AG20443 (cell line): ENCODE measurements at regions not wholly inside any gene's neighbourhood (a gene's known extent, or its start where the extent isn't known, plus 50 kb on each side); places are given as distances from the start of the nearest gene placed in this dataset.

Experiments
- DNase-seq: peaks from one replicate; pipeline ENCODE4 v3.0.0; 2012; ENCODE audit warnings: low spot score, mixed read lengths

DNA sequence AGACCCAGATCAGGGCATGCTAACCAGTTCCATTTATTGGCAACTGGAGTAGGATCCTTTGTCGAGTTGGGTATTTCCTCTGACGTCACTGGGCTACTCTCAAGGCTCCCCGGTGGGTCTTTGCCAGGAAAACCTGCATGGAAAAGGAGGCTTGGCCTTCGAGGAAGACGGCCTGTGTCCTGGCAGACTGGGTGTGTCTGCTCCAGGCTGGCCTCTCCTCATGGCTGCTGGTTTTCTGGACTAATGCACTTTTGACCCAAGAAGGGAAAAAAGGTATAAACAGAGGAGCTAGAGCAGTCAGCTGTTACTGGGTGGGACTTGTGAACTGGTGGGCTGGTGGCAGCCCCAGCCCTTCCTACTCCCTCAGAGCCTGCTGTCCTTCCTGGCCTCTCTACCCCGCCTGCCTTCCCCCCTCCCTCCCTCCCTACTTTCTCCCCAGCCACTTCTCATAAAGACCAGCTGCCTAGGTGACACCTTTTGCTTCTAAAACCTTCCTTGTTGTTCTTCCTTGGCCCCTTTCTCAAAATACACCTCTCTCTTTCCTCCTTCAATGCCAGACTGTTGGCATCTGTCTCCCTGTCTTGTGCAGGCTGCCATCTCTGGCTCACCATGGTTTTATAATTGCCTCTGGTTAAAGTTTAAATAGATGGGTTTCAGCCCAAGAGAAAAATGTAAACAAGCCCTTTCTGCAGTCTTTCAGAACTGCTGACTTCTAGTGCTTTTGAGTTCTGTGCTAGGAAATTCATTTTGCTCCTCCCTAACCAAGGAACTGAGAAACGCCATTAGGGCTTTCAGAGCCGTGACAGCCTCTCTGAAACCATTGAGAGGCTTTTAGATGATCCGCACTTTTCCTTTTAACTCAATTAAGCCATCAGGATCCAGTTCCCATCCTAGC is 101.8 kb upstream of the MKLN1 start:
- peak; percentile 50 for DNase-seq

DNA sequence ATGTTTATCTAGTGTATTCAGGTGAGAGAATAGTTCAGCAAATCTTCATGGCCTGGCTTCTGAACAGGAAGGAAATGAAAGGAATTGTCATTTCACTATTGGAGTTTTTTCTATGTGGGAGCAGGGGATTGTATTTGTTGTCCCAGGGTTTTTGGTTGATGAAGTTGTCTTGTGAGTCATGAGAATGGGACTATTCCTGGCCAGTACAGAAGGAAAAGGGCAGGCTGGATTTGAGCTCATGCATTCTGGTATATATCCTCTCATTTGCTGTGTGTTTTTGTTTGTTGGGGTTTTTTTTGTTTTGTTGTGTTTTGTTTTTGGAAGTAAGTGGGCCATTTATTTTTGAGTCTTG is 101.2 kb upstream of the MKLN1 start:
- DNase-seq, result no peak

DNA sequence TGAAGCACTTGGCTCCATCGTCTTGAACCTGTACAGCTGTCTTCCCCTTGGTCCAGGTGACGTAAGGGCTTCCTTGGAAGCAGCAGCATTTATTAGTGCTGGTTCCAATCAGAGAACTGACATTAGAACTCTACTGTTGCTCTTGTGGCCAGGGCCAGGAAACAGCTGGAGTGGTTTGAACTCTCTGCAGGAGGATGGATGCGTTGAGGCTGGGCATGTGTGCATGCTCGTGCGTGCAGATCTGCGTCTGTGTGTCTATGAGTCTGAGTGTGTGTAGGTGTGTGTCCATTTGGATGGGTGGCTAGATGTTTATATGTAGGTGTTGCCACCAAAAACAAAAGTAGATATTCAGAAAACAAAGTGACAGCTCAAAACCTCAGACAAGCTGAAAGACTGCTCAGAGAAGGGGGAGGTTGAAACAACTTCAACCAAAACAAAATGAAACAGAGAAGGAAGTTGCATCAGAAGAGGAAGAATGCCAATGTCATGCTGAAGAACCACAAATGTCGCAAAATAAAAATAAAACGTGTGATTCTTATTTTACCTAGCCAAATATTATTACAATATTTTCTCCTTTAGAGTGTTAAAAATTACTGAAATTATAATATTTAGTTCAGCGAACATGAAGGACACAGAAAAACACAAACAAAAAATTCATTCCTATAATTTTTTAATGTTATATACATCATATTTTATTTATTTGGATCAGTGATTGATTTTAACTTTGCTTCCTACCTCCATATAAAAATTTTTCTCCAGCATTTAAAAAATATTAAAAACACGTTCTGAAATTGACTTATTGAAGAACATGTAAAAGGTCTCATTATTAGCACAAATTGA is 96.1 kb upstream of the MKLN1 start:
- DNase-seq, result peak; percentile 45

DNA sequence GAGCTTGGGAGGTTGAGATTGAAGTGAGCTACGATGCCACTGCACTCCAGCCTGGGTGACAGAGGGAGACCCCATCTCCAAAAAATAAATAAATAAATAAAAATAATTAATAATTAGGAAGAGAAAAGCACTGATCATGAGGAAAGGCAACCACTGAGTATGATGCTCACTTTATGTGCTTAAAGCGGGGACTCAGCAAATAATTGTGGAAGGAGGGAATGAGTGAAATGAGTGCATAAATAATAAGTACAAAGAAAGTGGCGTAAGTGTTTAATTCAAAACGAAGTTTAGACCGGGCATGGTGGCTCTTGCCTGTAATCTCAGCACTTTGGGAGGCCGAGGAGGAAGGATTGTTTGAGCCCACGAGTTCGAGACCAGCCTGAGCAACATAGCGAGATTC is 94.9 kb upstream of the MKLN1 start:
- DNase-seq, result no peak

DNA sequence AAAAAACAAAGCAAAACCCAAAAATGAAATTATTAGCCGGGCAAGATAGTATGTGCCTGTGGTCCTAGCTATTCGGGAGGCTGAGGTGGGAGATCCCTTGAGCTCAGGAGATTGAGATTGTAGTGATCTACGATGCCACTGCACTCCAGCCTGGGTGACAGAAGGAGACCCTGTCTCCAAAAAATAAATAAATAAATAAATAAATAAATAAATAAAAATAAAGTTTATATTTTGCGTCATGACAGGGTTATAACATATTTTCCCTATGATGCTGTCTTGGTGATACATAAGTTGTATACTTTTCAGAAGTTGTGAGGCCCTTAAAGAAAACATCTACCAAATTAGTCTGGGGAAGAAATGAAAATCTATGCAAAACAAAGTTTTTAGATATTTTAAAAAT is 94.5 kb upstream of the MKLN1 start:
- DNase-seq, result no peak

DNA sequence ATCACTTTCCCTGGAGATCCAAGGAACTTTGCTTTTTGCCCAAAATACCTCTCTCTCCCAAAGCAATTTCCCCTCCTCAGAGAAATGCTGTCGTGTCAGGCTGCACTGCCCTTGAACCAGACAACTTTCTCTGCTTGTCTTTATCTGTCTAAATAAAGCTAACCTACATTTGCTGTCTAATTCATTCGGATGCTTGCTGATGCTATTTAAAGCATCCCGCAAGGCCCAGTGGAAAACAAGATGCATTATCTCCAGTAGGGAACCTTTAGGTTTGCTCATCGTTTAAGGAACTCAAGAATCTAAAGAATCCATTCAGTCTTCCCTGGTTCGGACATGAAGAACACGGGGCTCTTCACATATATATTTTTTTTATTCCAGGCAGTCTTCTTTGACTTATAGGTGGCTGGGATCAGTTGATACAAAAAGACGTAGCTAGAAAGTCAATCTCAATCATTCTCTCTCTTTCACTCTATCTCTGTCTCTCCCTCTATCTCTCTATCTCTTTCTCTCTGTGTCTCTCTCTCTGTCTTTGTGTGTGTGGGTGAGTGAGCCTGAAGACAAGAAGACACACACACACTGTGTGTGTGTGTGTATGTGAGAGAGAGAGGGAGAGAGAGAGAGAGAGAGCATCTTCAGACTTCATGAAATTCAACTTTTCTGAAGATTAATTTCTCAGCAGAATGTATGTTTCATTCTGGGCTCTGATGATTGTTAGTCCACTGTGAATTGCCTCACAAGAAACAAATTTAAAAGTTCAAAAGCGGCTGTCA is 92.8 kb upstream of the MKLN1 start:
- no peak for DNase-seq

DNA sequence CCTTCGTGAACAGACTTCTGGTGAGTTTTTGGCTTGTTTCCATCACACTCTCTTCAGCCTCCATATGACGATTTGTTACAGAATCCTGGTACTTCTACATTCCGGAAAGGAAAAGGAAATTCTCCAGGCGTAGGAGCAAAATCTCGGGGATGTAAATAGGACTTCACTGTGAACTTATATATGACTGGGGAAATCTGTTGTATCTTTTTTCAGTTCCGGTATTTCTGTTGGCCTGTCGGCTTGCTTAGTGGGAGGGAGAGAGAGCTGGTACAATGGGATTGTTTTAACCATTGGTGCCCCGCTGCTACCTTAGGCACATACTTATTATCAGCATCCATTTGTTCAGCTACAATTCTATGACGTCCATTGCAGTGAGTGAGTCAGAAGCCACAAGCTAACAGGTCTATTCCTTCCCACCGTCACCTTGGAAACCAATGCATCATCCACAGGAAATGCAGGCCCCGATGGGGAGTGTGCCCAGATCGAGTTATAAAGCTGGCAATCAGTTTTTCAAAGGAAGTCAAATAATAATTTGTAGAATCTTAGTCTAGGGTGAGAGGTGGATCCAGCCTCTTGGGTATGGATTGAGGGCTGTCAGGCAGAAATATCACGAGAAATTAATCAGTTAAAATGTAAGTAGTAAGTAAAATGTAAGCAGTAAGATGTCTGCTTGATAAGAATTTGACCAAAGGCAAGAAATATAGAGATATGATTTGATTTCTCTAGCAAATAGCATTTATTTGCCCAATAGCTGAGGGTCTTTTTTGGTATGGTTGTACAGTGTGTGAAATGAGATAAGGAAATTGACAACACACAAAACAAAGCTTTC is 92.0 kb upstream of the MKLN1 start:
- DNase-seq, result peak; percentile 92

DNA sequence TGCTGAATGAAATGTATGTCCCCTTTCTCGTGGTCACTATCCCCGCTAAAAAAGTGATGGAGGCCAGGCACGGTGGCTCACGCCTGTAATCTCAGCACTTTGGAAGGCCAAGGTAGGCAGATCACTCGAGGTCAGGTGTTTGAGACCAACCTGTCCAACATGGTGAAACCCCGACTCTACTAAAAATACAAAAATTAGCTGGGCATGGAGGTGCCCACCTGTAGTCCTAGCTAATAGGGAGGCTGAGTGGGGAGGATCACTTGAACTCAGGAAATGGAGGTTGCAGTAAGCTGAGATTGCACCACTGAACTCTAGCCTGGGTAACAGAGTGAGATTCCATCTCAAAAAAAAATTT is 91.4 kb upstream of the MKLN1 start:
- no peak for DNase-seq

DNA sequence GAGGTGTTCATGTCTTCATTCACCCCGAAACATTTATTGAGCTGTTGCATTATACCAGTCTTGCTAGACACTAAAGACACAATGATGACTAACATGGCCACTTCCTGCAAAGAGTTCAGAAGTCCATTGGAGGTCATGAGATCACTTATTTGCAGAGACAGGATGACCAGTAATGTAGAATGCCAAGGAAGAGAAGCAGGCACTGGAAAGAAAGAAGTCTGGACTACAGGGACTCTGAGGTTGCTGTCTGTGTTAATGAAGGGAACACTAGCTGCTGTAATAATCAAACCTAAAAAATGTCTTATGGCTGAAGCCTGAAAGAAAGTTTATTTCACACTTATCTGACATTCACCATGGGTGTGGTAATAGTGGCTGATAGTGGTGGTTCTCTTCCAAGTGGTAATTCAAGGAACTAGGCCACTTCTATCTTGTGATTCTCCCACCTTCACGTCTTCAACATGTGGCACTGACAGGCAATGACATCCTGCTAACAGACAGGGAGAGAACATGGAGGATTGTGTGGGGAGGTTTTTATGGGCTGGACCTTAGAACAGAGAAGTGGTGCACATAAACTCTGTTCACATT is 89.2 kb upstream of the MKLN1 start:
- peak; percentile 62 for DNase-seq

DNA sequence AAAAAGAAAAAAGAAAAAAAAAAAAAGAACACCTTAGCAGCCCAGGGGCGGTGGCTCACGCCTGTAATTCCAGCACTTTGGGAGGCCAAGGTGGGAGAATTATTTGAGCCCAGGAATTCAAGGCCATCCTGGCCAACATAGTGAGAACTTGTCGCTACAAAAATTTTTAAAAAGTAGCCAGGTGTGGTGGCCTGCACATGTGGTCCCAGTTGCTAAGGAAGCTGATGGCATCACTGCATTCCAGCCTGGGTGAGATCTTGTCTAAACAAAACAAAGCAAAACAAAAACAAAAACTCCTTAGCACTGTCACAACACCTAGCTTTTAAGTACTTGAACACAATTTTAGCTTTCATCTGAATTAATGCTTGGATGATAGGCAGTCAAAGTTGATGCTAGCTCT is 86.3 kb upstream of the MKLN1 start:
- DNase-seq, result no peak

DNA sequence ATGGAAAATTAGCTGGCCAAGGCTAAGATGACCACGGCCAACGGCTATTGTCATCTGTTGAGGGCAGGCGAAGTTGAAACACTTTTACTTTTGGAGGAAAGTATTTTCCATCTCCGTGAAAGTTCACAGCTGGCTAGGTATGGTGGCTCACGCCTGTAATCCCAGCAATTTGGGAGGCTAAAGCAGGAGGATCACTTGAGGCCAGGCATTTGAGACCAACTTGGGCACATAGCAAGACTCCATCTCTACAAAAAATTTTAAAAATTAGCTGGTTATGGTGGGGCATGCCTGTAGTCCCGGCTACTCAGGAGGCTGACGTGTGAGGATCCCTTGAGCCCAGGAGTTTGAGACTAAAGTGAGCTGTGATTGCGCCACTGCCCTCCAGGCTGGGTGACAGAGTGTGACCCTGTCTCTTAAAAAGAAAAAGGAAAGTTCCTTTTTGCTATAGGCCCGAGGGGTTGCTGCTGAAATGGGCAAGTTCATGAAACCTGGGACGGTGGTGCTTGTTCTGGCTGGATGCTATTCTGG is 85.5 kb upstream of the MKLN1 start:
- no peak for DNase-seq

DNA sequence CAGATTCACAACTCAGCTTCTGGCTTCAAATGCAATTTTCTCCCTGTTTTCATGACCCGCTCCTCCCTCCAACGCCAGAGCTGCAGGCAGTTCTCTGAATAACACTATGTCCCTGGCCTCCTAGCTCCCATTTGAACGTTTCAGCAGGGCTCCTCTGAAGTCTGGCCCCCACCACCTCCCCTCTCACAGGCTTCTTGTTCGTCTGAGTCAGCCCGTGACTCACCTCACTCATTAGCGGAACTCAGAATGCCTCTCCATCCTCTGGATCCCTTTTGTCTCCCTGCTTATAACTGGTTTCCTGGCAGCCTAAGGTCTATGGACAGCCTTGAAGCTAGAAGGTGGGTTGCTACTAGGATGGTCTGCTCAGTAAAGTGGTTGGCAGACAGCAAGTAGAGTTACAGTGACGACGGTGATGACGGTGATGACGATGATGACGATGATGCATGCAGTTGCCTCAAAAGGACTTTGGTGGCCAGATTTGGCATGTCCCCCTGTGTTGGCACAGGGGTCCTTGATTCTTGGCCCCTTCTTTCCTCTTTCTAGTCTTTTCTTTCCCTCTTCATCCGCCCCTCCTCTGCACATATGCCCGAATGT is 83.3 kb upstream of the MKLN1 start:
- DNase-seq, result peak; percentile 89

DNA sequence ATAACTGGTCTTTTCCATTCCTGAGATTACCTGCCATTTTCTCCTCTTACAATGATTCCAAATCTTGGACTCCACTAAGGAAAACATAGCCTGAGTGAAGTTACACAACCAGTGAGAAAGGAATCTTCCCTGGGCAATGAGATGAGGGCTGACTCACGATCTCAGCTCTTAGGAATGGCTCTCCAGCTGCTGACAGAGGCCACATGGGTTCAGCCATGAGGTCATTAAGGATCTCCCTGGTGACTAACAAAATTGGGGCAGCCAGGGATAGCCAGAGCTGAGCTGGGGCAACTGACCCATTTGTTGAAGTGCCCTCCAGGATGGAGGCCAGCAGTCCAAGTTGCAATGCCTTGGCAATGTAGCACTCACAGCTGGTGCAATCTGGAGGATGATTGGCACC is 78.7 kb upstream of the MKLN1 start:
- peak; percentile 94 for DNase-seq

DNA sequence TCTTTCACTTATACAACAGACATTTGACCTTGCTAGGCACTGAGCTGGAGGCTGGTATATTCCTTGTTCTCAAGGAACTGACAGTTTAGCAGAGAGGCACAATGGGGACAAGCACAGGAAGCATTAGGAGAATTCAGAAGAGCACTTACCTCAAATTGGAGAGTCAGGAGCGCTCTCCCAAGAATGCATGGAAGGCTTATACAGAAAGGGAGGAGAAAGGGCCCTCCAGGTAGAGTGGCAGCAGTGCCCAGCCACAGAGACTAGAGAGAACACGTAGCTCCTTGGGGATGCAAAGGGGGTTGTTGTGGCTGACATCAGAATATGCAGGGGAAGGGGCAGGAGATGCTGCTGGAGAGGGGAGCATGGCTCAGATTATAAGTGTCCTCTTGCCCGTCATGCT is 78.2 kb upstream of the MKLN1 start:
- DNase-seq, result no peak

DNA sequence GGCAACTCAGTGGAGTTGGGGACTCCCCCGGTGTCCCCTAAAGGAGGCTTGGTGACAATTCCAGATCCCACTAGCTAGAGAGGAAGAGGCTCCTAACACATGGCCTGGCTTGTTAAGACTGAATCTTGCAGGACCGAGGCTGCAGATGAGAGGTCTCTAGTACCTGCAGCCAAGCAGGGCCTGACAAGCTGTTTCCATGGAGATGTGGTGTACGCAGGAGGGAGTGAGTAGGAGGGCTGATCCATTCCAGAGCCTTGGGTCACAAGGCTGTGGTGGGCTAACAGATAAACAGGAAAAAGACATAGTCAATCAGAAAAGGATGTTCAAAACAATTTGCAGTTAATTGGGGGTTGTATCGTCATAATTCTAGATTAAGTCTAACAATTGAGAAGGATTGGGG is 77.3 kb upstream of the MKLN1 start:
- no peak for DNase-seq

DNA sequence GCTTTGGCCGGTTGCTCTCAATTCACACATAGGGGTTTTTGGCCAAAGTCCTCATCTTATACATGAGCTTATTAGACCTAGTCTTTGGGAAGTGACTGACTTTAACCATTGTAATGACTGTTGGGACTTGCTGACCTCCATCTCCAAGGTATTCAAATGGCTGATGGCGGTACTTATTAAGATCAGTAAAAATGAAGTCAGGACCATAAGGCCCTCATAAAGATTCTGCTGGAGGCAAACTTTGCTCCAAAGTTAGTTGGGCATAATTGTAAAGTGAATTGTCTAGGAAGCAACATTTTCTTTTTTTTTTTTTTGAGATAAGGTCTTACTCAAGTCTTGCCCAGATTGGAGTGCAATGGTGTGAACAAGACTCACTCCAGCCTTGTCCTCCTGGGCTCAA is 76.3 kb upstream of the MKLN1 start:
- DNase-seq, result no peak

DNA sequence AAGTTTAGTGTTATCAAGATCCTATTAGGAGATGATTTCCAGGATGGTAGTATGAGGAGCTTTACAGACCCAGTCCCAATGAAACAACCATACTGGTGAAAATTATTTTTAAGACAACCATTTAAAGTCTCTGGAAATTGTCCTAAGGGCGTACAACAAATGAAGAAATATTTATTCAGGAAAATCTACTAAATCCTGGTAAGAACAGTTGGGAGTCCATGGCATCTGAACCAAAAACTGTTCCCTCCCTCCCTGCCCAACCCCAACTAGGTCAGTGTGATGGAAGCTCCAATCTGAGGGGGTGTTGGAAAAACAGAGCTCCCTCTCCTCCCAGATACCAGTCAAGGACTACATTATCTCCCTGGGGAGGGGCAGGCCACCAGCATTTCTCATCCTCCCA is 74.7 kb upstream of the MKLN1 start:
- DNase-seq, result no peak

DNA sequence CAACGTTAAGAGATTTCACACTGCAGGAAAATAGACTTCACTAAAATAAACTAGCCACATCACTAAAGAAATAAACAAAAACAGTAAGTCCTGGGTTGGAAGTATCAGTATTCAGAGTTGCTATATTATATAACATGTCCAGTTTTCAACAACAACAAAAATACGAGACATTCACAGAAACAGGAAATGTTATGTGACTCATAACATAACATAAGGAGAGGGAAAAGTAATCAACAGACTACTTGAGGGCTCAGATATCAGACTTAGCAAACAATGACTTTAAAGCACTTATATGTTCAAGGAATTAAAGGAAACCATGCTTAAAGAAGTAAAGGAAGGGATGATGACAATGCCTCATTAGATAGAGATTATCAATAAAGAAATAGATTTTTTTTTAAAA is 73.5 kb upstream of the MKLN1 start:
- DNase-seq, result no peak

DNA sequence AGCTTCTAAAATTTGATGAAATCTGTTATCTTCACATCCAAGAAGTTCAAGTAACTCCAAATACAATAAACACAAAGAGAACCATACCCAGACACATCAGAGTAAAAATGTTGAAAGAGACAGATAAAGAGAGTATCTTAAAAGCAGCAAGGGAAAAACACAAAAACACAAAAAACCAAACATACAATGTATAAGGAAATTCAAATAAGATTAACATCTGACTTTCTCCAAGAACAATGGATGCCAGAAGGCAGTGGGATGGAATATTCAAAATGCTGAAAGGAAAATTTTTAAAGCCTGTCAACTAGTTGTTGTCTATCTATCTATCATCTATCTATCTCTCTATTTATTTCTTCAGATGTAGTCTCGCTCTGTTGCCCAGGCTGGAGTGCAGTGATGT is 72.4 kb upstream of the MKLN1 start:
- no peak for DNase-seq

DNA sequence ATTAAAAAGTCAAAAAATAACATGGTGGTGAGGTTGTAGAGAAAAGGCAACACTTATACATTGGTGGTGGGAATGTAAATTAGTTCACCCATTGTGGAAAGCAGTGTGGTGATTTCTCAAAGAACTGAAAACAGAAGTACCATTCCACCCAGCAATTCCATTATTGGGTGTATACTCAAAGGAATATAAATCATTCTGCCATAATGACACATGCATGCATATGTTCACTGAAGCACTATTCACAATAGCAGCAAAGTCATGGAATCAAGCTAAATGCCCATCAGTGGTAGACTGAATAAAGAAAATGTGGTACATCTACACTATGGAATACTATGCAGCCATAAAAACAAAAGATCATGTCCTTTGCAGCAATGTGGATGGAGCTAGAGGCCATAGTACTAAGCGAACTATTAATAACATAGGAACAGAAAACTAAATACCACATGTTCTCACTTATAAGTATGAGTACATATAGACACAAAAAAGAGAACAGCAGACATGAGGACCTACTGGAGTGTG is 66.1 kb upstream of the MKLN1 start:
- DNase-seq, result no peak

DNA sequence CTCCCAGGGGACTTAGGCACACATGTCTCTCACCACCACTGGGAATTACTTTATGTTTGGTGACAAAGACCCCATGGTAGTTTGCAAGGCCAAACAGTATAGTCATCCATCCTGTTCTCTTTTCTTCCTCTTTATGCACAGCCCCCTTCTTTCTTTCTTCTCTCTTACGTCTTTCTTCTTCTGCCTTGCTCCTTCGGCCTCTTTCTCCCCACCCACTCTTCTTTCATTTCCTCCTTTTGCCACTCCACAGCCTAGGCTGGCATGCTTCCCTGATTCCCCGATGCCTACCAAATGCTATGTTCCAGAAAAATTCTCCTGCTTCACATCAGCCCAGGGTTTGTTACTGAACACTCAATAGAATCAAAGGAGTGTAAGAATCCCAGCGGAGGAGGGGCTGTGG is 62.4 kb upstream of the MKLN1 start:
- DNase-seq, result no peak
